ENCODE measurements at regions not wholly inside any gene's neighbourhood (a gene's known extent, or its start where the extent isn't known, plus 50 kb on each side); places are given as distances from the start of the nearest gene placed in this dataset.

DNA sequence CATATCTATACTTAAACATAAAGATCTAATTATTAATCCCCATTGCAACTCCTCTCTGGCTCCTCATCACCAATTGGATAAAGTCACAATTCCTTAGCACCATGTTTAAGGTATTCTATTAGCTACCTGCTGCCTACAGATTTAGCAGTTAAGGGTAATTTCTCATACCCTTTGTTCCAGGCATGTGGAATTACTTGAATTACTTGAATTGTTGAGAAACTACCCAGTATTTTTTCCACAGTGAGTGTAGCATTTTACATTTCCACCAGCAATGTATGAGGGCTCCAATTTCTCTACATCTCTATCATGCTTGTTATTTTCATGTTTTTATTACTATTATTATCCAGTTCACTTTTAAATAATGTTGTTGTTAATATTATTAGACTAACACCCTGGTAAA lies 86.4 kb downstream of the P2RY1 start:
- Histone ChIP-seq H3K18ac (ENCODE audit: low read depth in 1 of 2, low read length in 2 of 2) (no peak overlapping the region), H3K4me3 (ENCODE audit: insufficient read depth in 1 of 2, low read depth in 1 of 2, low read length in 2 of 2) (no peak overlapping the region), H3K4me1 (ENCODE audit: control insufficient read depth, insufficient read depth, low read depth, low read length) (no peaks in the 10 kb centered on the region), H2AK5ac (ENCODE audit: low read length, severe bottlenecking) (no peak overlapping the region), H3K36me3 (ENCODE audit: control insufficient read depth in 1 of 2, insufficient read depth in 2 of 2, low read depth in 1 of 2, low read length in 2 of 2) (no peaks in the 10 kb centered on the region), H2BK12ac (ENCODE audit: low read length in 2 of 2) (no peak overlapping the region), H3K23ac (ENCODE audit: low read length in 2 of 2) (no peak overlapping the region), H2BK15ac (ENCODE audit: low read depth, poor library complexity, severe bottlenecking) (no peak overlapping the region), H3K79me1 (replicated peaks; ENCODE audit: low read length, poor library complexity, severe bottlenecking) (no peaks in the 10 kb centered on the region), H2BK120ac (ENCODE audit: low read depth, low read length) (no peak overlapping the region), H3K4me2 (ENCODE audit: low read length, poor library complexity, severe bottlenecking) (no peak overlapping the region), H4K8ac (ENCODE audit: low read length) (no peak overlapping the region), H3K14ac (ENCODE audit: low read length in 2 of 2) (no peak overlapping the region), H3K27ac (ENCODE audit: low read length, poor library complexity, severe bottlenecking) (no peak overlapping the region), H3K27me3 (ENCODE audit: control insufficient read depth in 1 of 2, insufficient read depth in 1 of 2, low read length in 2 of 2) (no peaks in the 10 kb centered on the region), H3K9me3 (ENCODE audit: control insufficient read depth, low read length) (no peaks in the 10 kb centered on the region), H2BK5ac (ENCODE audit: low read depth, low read length, poor library complexity, severe bottlenecking) (no peak overlapping the region), H2AFZ (ENCODE audit: low read depth, low read length) (no peak overlapping the region), H3K4ac (ENCODE audit: low read depth in 1 of 2, low read length in 2 of 2) (no peak overlapping the region), H4K91ac (ENCODE audit: low read length) (no peak overlapping the region), H3K9ac (ENCODE audit: low read length) (no peak overlapping the region)
- no peak for DNase-seq

GRCh38 chr3:152922554-152922953 lies 87.6 kb downstream of the P2RY1 start:
- H4K91ac ChIP-seq (ENCODE audit: low read length): no peak overlapping the region
- H2AK5ac ChIP-seq (ENCODE audit: low read length, severe bottlenecking): no peak overlapping the region
- H3K36me3 ChIP-seq (ENCODE audit: control insufficient read depth in 1 of 2, insufficient read depth in 2 of 2, low read depth in 1 of 2, low read length in 2 of 2): no peaks in the 10 kb centered on the region
- H3K4me3 ChIP-seq (ENCODE audit: insufficient read depth in 1 of 2, low read depth in 1 of 2, low read length in 2 of 2): no peak overlapping the region
- H3K9ac ChIP-seq (ENCODE audit: low read length): no peak overlapping the region
- H2BK15ac ChIP-seq (ENCODE audit: low read depth, poor library complexity, severe bottlenecking): no peak overlapping the region
- H3K4me1 ChIP-seq (ENCODE audit: control insufficient read depth, insufficient read depth, low read depth, low read length): no peaks in the 10 kb centered on the region
- H3K79me1 ChIP-seq (replicated peaks; ENCODE audit: low read length, poor library complexity, severe bottlenecking): no peaks in the 10 kb centered on the region
- H3K9me3 ChIP-seq (ENCODE audit: control insufficient read depth, low read length): no peaks in the 10 kb centered on the region
- 95% methylated on average over 1 of the region's 2 CpGs for WGBS
- no peak overlapping the region for H3K23ac ChIP-seq (ENCODE audit: low read length in 2 of 2)
- no peak overlapping the region for H3K18ac ChIP-seq (ENCODE audit: low read depth in 1 of 2, low read length in 2 of 2)
- H4K8ac ChIP-seq (ENCODE audit: low read length): no peak overlapping the region
- H2BK5ac ChIP-seq (ENCODE audit: low read depth, low read length, poor library complexity, severe bottlenecking): no peak overlapping the region
- no peak overlapping the region for H3K4me2 ChIP-seq (ENCODE audit: low read length, poor library complexity, severe bottlenecking)
- no peak overlapping the region for H3K14ac ChIP-seq (ENCODE audit: low read length in 2 of 2)
- H2BK120ac ChIP-seq (ENCODE audit: low read depth, low read length): no peak overlapping the region
- no peaks in the 10 kb centered on the region for H3K27me3 ChIP-seq (ENCODE audit: control insufficient read depth in 1 of 2, insufficient read depth in 1 of 2, low read length in 2 of 2)
- no peak overlapping the region for H3K4ac ChIP-seq (ENCODE audit: low read depth in 1 of 2, low read length in 2 of 2)
- DNase-seq: no peak
- no peak overlapping the region for H3K27ac ChIP-seq (ENCODE audit: low read length, poor library complexity, severe bottlenecking)
- no peak overlapping the region for H2BK12ac ChIP-seq (ENCODE audit: low read length in 2 of 2)
- no peak overlapping the region for H2AFZ ChIP-seq (ENCODE audit: low read depth, low read length)

- H3K9ac ChIP-seq (ENCODE audit: low read length): no peak overlapping the region
- no peak overlapping the region for H3K23ac ChIP-seq (ENCODE audit: low read length in 2 of 2)
- WGBS: 90% methylated on average over 3 of the region's 3 CpGs
Observed at GRCh38 chr3:152927131-152927530, 92.2 kb downstream of the P2RY1 start.

GRCh38 chr3:152930516-152930915 lies 95.6 kb downstream of the P2RY1 start:
- Histone ChIP-seq H2AK5ac (ENCODE audit: low read length, severe bottlenecking) (no peak overlapping the region), H2BK120ac (ENCODE audit: low read depth, low read length) (no peak overlapping the region), H3K36me3 (ENCODE audit: control insufficient read depth in 1 of 2, insufficient read depth in 2 of 2, low read depth in 1 of 2, low read length in 2 of 2) (no peaks in the 10 kb centered on the region), H3K4ac (ENCODE audit: low read depth in 1 of 2, low read length in 2 of 2) (no peak overlapping the region), H3K79me1 (replicated peaks; ENCODE audit: low read length, poor library complexity, severe bottlenecking) (no peaks in the 10 kb centered on the region), H2BK12ac (ENCODE audit: low read length in 2 of 2) (no peak overlapping the region), H3K9me3 (ENCODE audit: control insufficient read depth, low read length) (no peaks in the 10 kb centered on the region), H3K9ac (ENCODE audit: low read length) (no peak overlapping the region), H3K14ac (ENCODE audit: low read length in 2 of 2) (no peak overlapping the region), H3K4me1 (ENCODE audit: control insufficient read depth, insufficient read depth, low read depth, low read length) (no peaks in the 10 kb centered on the region), H3K4me3 (ENCODE audit: insufficient read depth in 1 of 2, low read depth in 1 of 2, low read length in 2 of 2) (no peak overlapping the region), H2AFZ (ENCODE audit: low read depth, low read length) (no peak overlapping the region), H3K18ac (ENCODE audit: low read depth in 1 of 2, low read length in 2 of 2) (no peak overlapping the region), H3K27ac (ENCODE audit: low read length, poor library complexity, severe bottlenecking) (no peak overlapping the region), H4K8ac (ENCODE audit: low read length) (no peak overlapping the region), H3K27me3 (ENCODE audit: control insufficient read depth in 1 of 2, insufficient read depth in 1 of 2, low read length in 2 of 2) (no peaks in the 10 kb centered on the region), H3K4me2 (ENCODE audit: low read length, poor library complexity, severe bottlenecking) (no peak overlapping the region), H3K23ac (ENCODE audit: low read length in 2 of 2) (no peak overlapping the region), H2BK5ac (ENCODE audit: low read depth, low read length, poor library complexity, severe bottlenecking) (no peak overlapping the region), H4K91ac (ENCODE audit: low read length) (no peak overlapping the region), H2BK15ac (ENCODE audit: low read depth, poor library complexity, severe bottlenecking) (no peak overlapping the region)
- 100% methylated on average over 2 of the region's 2 CpGs for WGBS
- DNase-seq: no peak

More at GRCh38 chr3:152927131-152927530, 92.2 kb downstream of the P2RY1 start:
- H3K79me1 ChIP-seq (replicated peaks; ENCODE audit: low read length, poor library complexity, severe bottlenecking): no peaks in the 10 kb centered on the region
- no peak overlapping the region for H3K4ac ChIP-seq (ENCODE audit: low read depth in 1 of 2, low read length in 2 of 2)
- no peak overlapping the region for H2BK120ac ChIP-seq (ENCODE audit: low read depth, low read length)
- no peak overlapping the region for H3K4me2 ChIP-seq (ENCODE audit: low read length, poor library complexity, severe bottlenecking)
- no peak overlapping the region for H4K8ac ChIP-seq (ENCODE audit: low read length)
- no peak overlapping the region for H2BK5ac ChIP-seq (ENCODE audit: low read depth, low read length, poor library complexity, severe bottlenecking)
- no peak overlapping the region for H2AK5ac ChIP-seq (ENCODE audit: low read length, severe bottlenecking)
- H3K27me3 ChIP-seq (ENCODE audit: control insufficient read depth in 1 of 2, insufficient read depth in 1 of 2, low read length in 2 of 2): no peaks in the 10 kb centered on the region
- H3K14ac ChIP-seq (ENCODE audit: low read length in 2 of 2): no peak overlapping the region
- no peaks in the 10 kb centered on the region for H3K36me3 ChIP-seq (ENCODE audit: control insufficient read depth in 1 of 2, insufficient read depth in 2 of 2, low read depth in 1 of 2, low read length in 2 of 2)
- DNase-seq: no peak
- no peaks in the 10 kb centered on the region for H3K9me3 ChIP-seq (ENCODE audit: control insufficient read depth, low read length)
- no peak overlapping the region for H2BK15ac ChIP-seq (ENCODE audit: low read depth, poor library complexity, severe bottlenecking)
- no peak overlapping the region for H3K4me3 ChIP-seq (ENCODE audit: insufficient read depth in 1 of 2, low read depth in 1 of 2, low read length in 2 of 2)
- no peak overlapping the region for H2AFZ ChIP-seq (ENCODE audit: low read depth, low read length)
- no peak overlapping the region for H4K91ac ChIP-seq (ENCODE audit: low read length)
- H3K18ac ChIP-seq (ENCODE audit: low read depth in 1 of 2, low read length in 2 of 2): no peak overlapping the region
- no peak overlapping the region for H2BK12ac ChIP-seq (ENCODE audit: low read length in 2 of 2)
- H3K4me1 ChIP-seq (ENCODE audit: control insufficient read depth, insufficient read depth, low read depth, low read length): no peaks in the 10 kb centered on the region
- H3K27ac ChIP-seq (ENCODE audit: low read length, poor library complexity, severe bottlenecking): no peak overlapping the region
